ENCODE measurements at regions not wholly inside any gene's neighbourhood (a gene's known extent, or its start where the extent isn't known, plus 50 kb on each side); places are given as distances from the start of the nearest gene placed in this dataset.

- no peak for DNase-seq (ENCODE audit: low read depth)
These were observed 546.2 kb upstream of the SETBP1 start for GRCh38 chr18:44134447-44134846.

GRCh38 chr18:44135741-44136140, 544.9 kb upstream of the SETBP1 start:
- no peak for DNase-seq (ENCODE audit: low read depth)

GRCh38 chr18:44136326-44136725, 544.4 kb upstream of the SETBP1 start:
- DNase-seq (ENCODE audit: low read depth): no peak

GRCh38 chr18:44143072-44143471, 537.6 kb upstream of the SETBP1 start:
- no peak for DNase-seq (ENCODE audit: low read depth)

- DNase-seq (ENCODE audit: low read depth): peak; percentile 68
These were observed 531.0 kb upstream of the SETBP1 start for GRCh38 chr18:44149706-44150105.

- DNase-seq (ENCODE audit: low read depth): no peak
These were observed 526.7 kb upstream of the SETBP1 start for GRCh38 chr18:44153981-44154380.

GRCh38 chr18:44156126-44156525, 524.6 kb upstream of the SETBP1 start:
- DNase-seq (ENCODE audit: low read depth): no peak

- no peak for DNase-seq (ENCODE audit: low read depth)
These were observed 523.8 kb upstream of the SETBP1 start for GRCh38 chr18:44156776-44157335.

GRCh38 chr18:44170208-44170880, 510.3 kb upstream of the SETBP1 start:
- no peak for DNase-seq (ENCODE audit: low read depth)

GRCh38 chr18:44171301-44171700, 509.4 kb upstream of the SETBP1 start:
- DNase-seq (ENCODE audit: low read depth): no peak

GRCh38 chr18:44175891-44176290, 504.8 kb upstream of the SETBP1 start:
- no peak for DNase-seq (ENCODE audit: low read depth)

GRCh38 chr18:44178476-44178875, 502.2 kb upstream of the SETBP1 start:
- DNase-seq (ENCODE audit: low read depth): no peak

GRCh38 chr18:44179693-44180092, 501.0 kb upstream of the SETBP1 start:
- DNase-seq (ENCODE audit: low read depth): no peak

- no peak for DNase-seq (ENCODE audit: low read depth)
These were observed 500.0 kb upstream of the SETBP1 start for GRCh38 chr18:44180683-44181082.

- no peak for DNase-seq (ENCODE audit: low read depth)
These were observed 498.5 kb upstream of the SETBP1 start for GRCh38 chr18:44181951-44182747.

- DNase-seq (ENCODE audit: low read depth): no peak
These were observed 494.7 kb upstream of the SETBP1 start for GRCh38 chr18:44186001-44186400.

GRCh38 chr18:44187090-44187489, 493.6 kb upstream of the SETBP1 start:
- DNase-seq (ENCODE audit: low read depth): no peak

- DNase-seq (ENCODE audit: low read depth): no peak
These were observed 485.1 kb upstream of the SETBP1 start for GRCh38 chr18:44195394-44196140.

- DNase-seq (ENCODE audit: low read depth): peak; percentile 18
These were observed 482.7 kb upstream of the SETBP1 start for GRCh38 chr18:44197832-44198611.

GRCh38 chr18:44198612-44199284, 481.9 kb upstream of the SETBP1 start:
- DNase-seq (ENCODE audit: low read depth): no peak

- no peak for DNase-seq (ENCODE audit: low read depth)
These were observed 467.4 kb upstream of the SETBP1 start for GRCh38 chr18:44213293-44213692.

All from stromal cell of bone marrow (primary cell).